GM23248 (cell line): ENCODE measurements at regions not wholly inside any gene's neighbourhood (a gene's known extent, or its start where the extent isn't known, plus 50 kb on each side); places are given as distances from the start of the nearest gene placed in this dataset.
A peak's percentile ranks its signal among the peaks of the same experiment; 100 is the strongest.

ENCODE experiments used
- DNase-seq: peaks from one replicate; pipeline ENCODE4 v3.0.0-alpha.2; 2015
- H2AFZ ChIP-seq: fragments of 200-600 bp; sonication (generic); 2 replicates; pipeline ENCODE4 v1.6.1; 2016; ENCODE audit warnings: antibody characterized with exemption
- H3F3A ChIP-seq: fragments of 200-600 bp; sonication (generic); 2 replicates; pipeline ENCODE4 v1.6.1; 2016; ENCODE audit warnings: mild to moderate bottlenecking, antibody characterized with exemption, mixed run types; ENCODE audit not compliant: insufficient read depth
- H3K27ac ChIP-seq: fragments of 200-600 bp; sonication (generic); 2 replicates; pipeline ENCODE4 v1.5.1; 2016; ENCODE audit warnings: mild to moderate bottlenecking
- H3K27me3 ChIP-seq: fragments of 200-600 bp; sonication (generic); replicated peaks from 2 replicates; pipeline ENCODE4 v1.6.1; 2016; ENCODE audit warnings: mild to moderate bottlenecking; ENCODE audit not compliant: insufficient read depth
- H3K36me3 ChIP-seq: fragments of 200-600 bp; sonication (generic); 2 replicates; pipeline ENCODE4 v1.6.1; 2016; ENCODE audit warnings: low read depth, mild to moderate bottlenecking
- H3K4me1 ChIP-seq: fragments of 200-600 bp; sonication (generic); 2 replicates; pipeline ENCODE4 v1.6.1; 2016; ENCODE audit warnings: mild to moderate bottlenecking; ENCODE audit not compliant: insufficient read depth
- H3K4me2 ChIP-seq: fragments of 200-600 bp; sonication (generic); one replicate; pipeline ENCODE4 v1.6.1; 2016; ENCODE audit warnings: mild to moderate bottlenecking; ENCODE audit not compliant: unreplicated experiment
- H3K4me3 ChIP-seq: fragments of 200-600 bp; sonication (generic); 2 replicates; pipeline ENCODE4 v1.5.1; 2016; ENCODE audit warnings: mild to moderate bottlenecking
- H3K79me2 ChIP-seq: fragments of 200-600 bp; sonication (generic); 2 replicates; pipeline ENCODE4 v1.6.1; 2016; ENCODE audit warnings: mild to moderate bottlenecking; ENCODE audit not compliant: insufficient read depth
- H3K9ac ChIP-seq: fragments of 200-600 bp; sonication (generic); 2 replicates; pipeline ENCODE4 v1.6.1; 2016; ENCODE audit warnings: mild to moderate bottlenecking
- H3K9me2 ChIP-seq: fragments of 200-600 bp; sonication (generic); 2 replicates; pipeline ENCODE4 v1.6.1; 2016; ENCODE audit warnings: mixed run types, mild to moderate bottlenecking, moderate library complexity; ENCODE audit not compliant: insufficient read depth
- H3K9me3 ChIP-seq: fragments of 200-600 bp; sonication (generic); one replicate; pipeline ENCODE4 v1.6.1; 2017; ENCODE audit warnings: low read depth
- H4K20me1 ChIP-seq: fragments of 200-600 bp; sonication (generic); 2 replicates; pipeline ENCODE4 v1.6.0; 2016; ENCODE audit not compliant: insufficient read depth
- EZH2 ChIP-seq: fragments of 200-600 bp; sonication (generic); IDR thresholded peaks from 2 replicates; pipeline ENCODE4 v1.6.1; 2018; ENCODE audit warnings: antibody characterized with exemption, mild to moderate bottlenecking; ENCODE audit not compliant: insufficient read depth, poor library complexity, severe bottlenecking
- EZH2phosphoT487 ChIP-seq: fragments of 200-600 bp; sonication (generic); IDR thresholded peaks from 2 replicates; pipeline ENCODE4 v1.6.1; 2018; ENCODE audit warnings: antibody characterized with exemption, moderate library complexity, mild to moderate bottlenecking, low read depth; ENCODE audit not compliant: insufficient read depth
- WGBS, 2 experiments: methylation state at CpG; one replicate each; pipeline ENCODE4 v1.1.6; 2015 to 2017; ENCODE audit warnings: low lambda C conversion rate in 2 of 2, low coverage in 1 of 2; ENCODE audit errors: missing lambda C conversion rate in 2 of 2; 5-methylcytosine and 5-hydroxymethylcytosine counted together
- in situ Hi-C: fragments of 300-500 bp; cut with MboI; formaldehyde crosslinking; loops from 2 replicates; pipeline ENCODE4 v1.15.0; 2020

GRCh38 chr20:4383961-4384360, 134.9 kb upstream of the ADRA1D start:
- H3K9me3 ChIP-seq, result no peaks in the 10 kb centered on the region
- no peaks in the 10 kb centered on the region for H3K27me3 ChIP-seq
- no peaks in the 10 kb centered on the region for H3K36me3 ChIP-seq
- in situ Hi-C loops, result no loop called here
- H3K4me2 ChIP-seq, result no peak overlapping the region
- no peaks in the 10 kb centered on the region for H3K79me2 ChIP-seq
- TF ChIP-seq EZH2 (no peak), EZH2phosphoT487 (no peak)
- H3K9me2 ChIP-seq, result no peaks in the 10 kb centered on the region
- WGBS, 2 experiments, result 43 to 46% methylated on average over 5 of the region's 5 CpGs
- peak; percentile 73 for DNase-seq
- H3K4me3 ChIP-seq, result no peak overlapping the region
- no peak overlapping the region for H3K27ac ChIP-seq
- peaks cover 10% of the 10 kb centered on the region for H3K4me1 ChIP-seq
- no peak overlapping the region for H3K9ac ChIP-seq
- H3F3A ChIP-seq, result no peaks in the 10 kb centered on the region
- H4K20me1 ChIP-seq, result no peaks in the 10 kb centered on the region
- peak overlapping the region; percentile 4; the same call in 1 of the 2 replicates for H2AFZ ChIP-seq

- Histone ChIP-seq H3K4me2 (no peak overlapping the region), H3K36me3 (no peaks in the 10 kb centered on the region), H3F3A (no peaks in the 10 kb centered on the region), H3K9ac (no peak overlapping the region), H4K20me1 (no peaks in the 10 kb centered on the region), H3K9me3 (no peaks in the 10 kb centered on the region), H3K9me2 (no peaks in the 10 kb centered on the region), H2AFZ (no peak overlapping the region), H3K79me2 (no peaks in the 10 kb centered on the region), H3K27ac (no peak overlapping the region), H3K27me3 (no peaks in the 10 kb centered on the region), H3K4me3 (no peak overlapping the region), H3K4me1 (0 out of 2 replicates have a peak, but pooled peaks cover 7% of the 10 kb centered on the region)
- in situ Hi-C loops, result no loop called here
- WGBS, 2 experiments, result 56 to 67% methylated on average over 4 of the region's 4 CpGs
- TF ChIP-seq EZH2phosphoT487 (no peak), EZH2 (no peak)
- peak; percentile 39 for DNase-seq
These were observed 126.8 kb upstream of the ADRA1D start for GRCh38 chr20:4375881-4376280.

GRCh38 chr20:4373454-4373853, 124.4 kb upstream of the ADRA1D start:
- no peak overlapping the region for H3K4me3 ChIP-seq
- no peaks in the 10 kb centered on the region for H3K9me2 ChIP-seq
- DNase-seq, result no peak
- no peaks in the 10 kb centered on the region for H3K36me3 ChIP-seq
- H3K9ac ChIP-seq, result no peak overlapping the region
- in situ Hi-C loops, result no loop called here
- no peaks in the 10 kb centered on the region for H3K9me3 ChIP-seq
- no peak overlapping the region for H3K27ac ChIP-seq
- H3K4me1 ChIP-seq, result 0 out of 2 replicates have a peak, but pooled peaks cover 7% of the 10 kb centered on the region
- WGBS, 2 experiments, result 71 to 86% methylated on average over 1 of the region's 1 CpG
- TF ChIP-seq EZH2 (no peak), EZH2phosphoT487 (no peak)
- no peaks in the 10 kb centered on the region for H3F3A ChIP-seq
- H3K79me2 ChIP-seq, result no peaks in the 10 kb centered on the region
- H2AFZ ChIP-seq, result no peak overlapping the region
- no peaks in the 10 kb centered on the region for H3K27me3 ChIP-seq
- H4K20me1 ChIP-seq, result no peaks in the 10 kb centered on the region
- no peak overlapping the region for H3K4me2 ChIP-seq

GRCh38 chr20:4371623-4372251, 122.7 kb upstream of the ADRA1D start:
- Histone ChIP-seq H3K9ac (no peak overlapping the region), H3K4me2 (no peak overlapping the region), H2AFZ (no peak overlapping the region), H4K20me1 (no peaks in the 10 kb centered on the region), H3K36me3 (no peaks in the 10 kb centered on the region), H3K27me3 (no peaks in the 10 kb centered on the region), H3K27ac (no peak overlapping the region), H3F3A (no peaks in the 10 kb centered on the region), H3K9me3 (no peaks in the 10 kb centered on the region), H3K79me2 (no peaks in the 10 kb centered on the region), H3K4me3 (no peak overlapping the region), H3K9me2 (no peaks in the 10 kb centered on the region), H3K4me1 (0 out of 2 replicates have a peak, but pooled peaks cover 7% of the 10 kb centered on the region)
- in situ Hi-C loops, result no loop called here
- DNase-seq, result no peak
- TF ChIP-seq EZH2phosphoT487 (no peak), EZH2 (no peak)
- WGBS, 2 experiments, result 84 to 86% methylated on average over 2 of the region's 2 CpGs

GRCh38 chr20:4370851-4371250, 121.8 kb upstream of the ADRA1D start:
- no peaks in the 10 kb centered on the region for H3K9me3 ChIP-seq
- H3K4me3 ChIP-seq, result no peak overlapping the region
- H3K9ac ChIP-seq, result no peak overlapping the region
- WGBS, 2 experiments, result 90 to 92% methylated on average over 2 of the region's 2 CpGs
- H3K27me3 ChIP-seq, result no peaks in the 10 kb centered on the region
- H3K4me1 ChIP-seq, result 0 out of 2 replicates have a peak, but pooled peaks cover 3% of the 10 kb centered on the region
- no peak overlapping the region for H3K4me2 ChIP-seq
- TF ChIP-seq EZH2 (no peak), EZH2phosphoT487 (no peak)
- no peak overlapping the region for H2AFZ ChIP-seq
- H3K9me2 ChIP-seq, result no peaks in the 10 kb centered on the region
- H3K27ac ChIP-seq, result no peak overlapping the region
- DNase-seq, result peak; percentile 34
- H3K79me2 ChIP-seq, result no peaks in the 10 kb centered on the region
- H3F3A ChIP-seq, result no peaks in the 10 kb centered on the region
- in situ Hi-C loops, result no loop called here
- H3K36me3 ChIP-seq, result no peaks in the 10 kb centered on the region
- no peaks in the 10 kb centered on the region for H4K20me1 ChIP-seq
